HEK293 (cell line): ENCODE measurements at regions not wholly inside any gene's neighbourhood (a gene's known extent, or its start where the extent isn't known, plus 50 kb on each side); places are given as distances from the start of the nearest gene placed in this dataset.

ENCODE experiments used
- CTCF ChIA-PET: fragments of 350-600 bp; formaldehyde crosslinking; extraction: SDS; loops from one replicate; lab custom pipeline; 2021; ENCODE audit warnings: antibody characterized with exemption; lab: Yijun Ruan, JAX
- POLR2A ChIA-PET: fragments of 300-600 bp; formaldehyde crosslinking; extraction: SDS; loops from one replicate; lab custom pipeline; 2020; ENCODE audit warnings: antibody characterized with exemption, inconsistent platforms; lab: Yijun Ruan, JAX
- H3K27ac ChIP-seq: fragments of 200-500 bp; sonication (Bioruptor generic); 2 replicates; pipeline ENCODE4 v1.5.1; 2014; ENCODE audit warnings: low read depth, low read length, control low read depth, inconsistent platforms; ENCODE audit errors: extremely low read depth
- H3K36me3 ChIP-seq, 2 experiments: fragments of 200-500 bp in 1 of 2; sonication (Bioruptor generic) in 1 of 2; 1 replicate in 1 of 2; 2 replicates in 1 of 2; pipeline ENCODE4 v1.5.1; 2014 to 2017; ENCODE audit warnings: inconsistent platforms in 2 of 2, low read length in 2 of 2; ENCODE audit not compliant: control insufficient read depth in 2 of 2, insufficient read depth in 1 of 2
- H3K4me1 ChIP-seq: fragments of 200-500 bp; sonication (Bioruptor generic); 2 replicates; pipeline ENCODE4 v1.5.1; 2014; ENCODE audit warnings: mild to moderate bottlenecking, low read length, inconsistent platforms; ENCODE audit not compliant: control insufficient read depth, insufficient read depth
- H3K4me3 ChIP-seq: 2 replicates; pipeline ENCODE4 v1.5.1; 2011; ENCODE audit warnings: low read depth, mild to moderate bottlenecking, control low read depth, low read length, moderate library complexity
- H3K9me3 ChIP-seq: fragments of 200-500 bp; sonication (Bioruptor generic); 2 replicates; pipeline ENCODE4 v1.5.1; 2014; ENCODE audit warnings: low read depth, low read length, inconsistent platforms; ENCODE audit not compliant: control insufficient read depth, insufficient read depth
- KLF16 ChIP-seq: fragments of 450-650 bp; formaldehyde crosslinking; IDR thresholded peaks from 2 replicates; pipeline ENCODE4 v1.5.1; 2017; ENCODE audit warnings: missing biosample characterization, missing genetic modification characterization
- KLF7 ChIP-seq: fragments of 450-650 bp; formaldehyde crosslinking; IDR thresholded peaks from 2 replicates; pipeline ENCODE4 v1.5.1; 2016; ENCODE audit warnings: missing biosample characterization, missing genetic modification characterization, borderline replicate concordance
- MYNN ChIP-seq: fragments of 450-650 bp; formaldehyde crosslinking; IDR thresholded peaks from 2 replicates; pipeline ENCODE4 v1.5.1; 2016; ENCODE audit warnings: missing biosample characterization, missing genetic modification characterization, borderline replicate concordance
- OVOL3 ChIP-seq: fragments of 450-650 bp; formaldehyde crosslinking; IDR thresholded peaks from 2 replicates; pipeline ENCODE4 v1.5.1; 2016; ENCODE audit warnings: missing biosample characterization, missing genetic modification characterization
- REPIN1 ChIP-seq: fragments of 450-650 bp; formaldehyde crosslinking; IDR thresholded peaks from 2 replicates; pipeline ENCODE4 v1.5.1; 2017; ENCODE audit warnings: missing biosample characterization, missing genetic modification characterization, low read depth
- ZBTB48 ChIP-seq: fragments of 450-650 bp; formaldehyde crosslinking; IDR thresholded peaks from 2 replicates; pipeline ENCODE4 v1.5.1; 2016; ENCODE audit warnings: missing biosample characterization, missing genetic modification characterization
- ZNF18 ChIP-seq: fragments of 450-650 bp; formaldehyde crosslinking; IDR thresholded peaks from 2 replicates; pipeline ENCODE4 v1.5.1; 2016; ENCODE audit warnings: missing biosample characterization, missing genetic modification characterization
- ZNF23 ChIP-seq: fragments of 450-650 bp; formaldehyde crosslinking; IDR thresholded peaks from 2 replicates; pipeline ENCODE4 v1.5.1; 2016; ENCODE audit warnings: missing biosample characterization, missing genetic modification characterization, borderline replicate concordance
- ZNF423 ChIP-seq: fragments of 450-650 bp; formaldehyde crosslinking; IDR thresholded peaks from 2 replicates; pipeline ENCODE4 v1.5.1; 2016; ENCODE audit warnings: missing biosample characterization, missing genetic modification characterization
- ZNF426 ChIP-seq: fragments of 450-650 bp; formaldehyde crosslinking; IDR thresholded peaks from 2 replicates; pipeline ENCODE4 v1.5.1; 2017; ENCODE audit warnings: missing biosample characterization, missing genetic modification characterization, mild to moderate bottlenecking, inconsistent platforms, moderate library complexity
- ZNF473 ChIP-seq: fragments of 450-650 bp; formaldehyde crosslinking; IDR thresholded peaks from 2 replicates; pipeline ENCODE4 v1.5.1; 2017; ENCODE audit warnings: missing biosample characterization, missing genetic modification characterization
- ZNF521 ChIP-seq: fragments of 450-650 bp; formaldehyde crosslinking; IDR thresholded peaks from 2 replicates; pipeline ENCODE4 v1.5.1; 2017; ENCODE audit warnings: missing biosample characterization, mild to moderate bottlenecking, missing genetic modification characterization
- ZNF548 ChIP-seq: fragments of 450-650 bp; formaldehyde crosslinking; IDR thresholded peaks from 2 replicates; pipeline ENCODE4 v1.5.1; 2016; ENCODE audit warnings: missing biosample characterization, missing genetic modification characterization
- ZNF555 ChIP-seq: fragments of 450-650 bp; formaldehyde crosslinking; conservative IDR thresholded peaks from 2 replicates; pipeline ENCODE4 v1.5.1; 2017; ENCODE audit warnings: missing biosample characterization, mild to moderate bottlenecking, missing genetic modification characterization, inconsistent platforms
- ZNF558 ChIP-seq: fragments of 450-650 bp; formaldehyde crosslinking; IDR thresholded peaks from 2 replicates; pipeline ENCODE4 v1.5.1; 2016; ENCODE audit warnings: missing biosample characterization, missing genetic modification characterization
- ZNF560 ChIP-seq: fragments of 450-650 bp; formaldehyde crosslinking; IDR thresholded peaks from 2 replicates; pipeline ENCODE4 v1.5.1; 2017; ENCODE audit warnings: missing biosample characterization, missing genetic modification characterization, borderline replicate concordance
- ZNF645 ChIP-seq: fragments of 450-650 bp; formaldehyde crosslinking; IDR thresholded peaks from 2 replicates; pipeline ENCODE4; 2016; ENCODE audit warnings: missing biosample characterization, missing genetic modification characterization
- ZNF791 ChIP-seq: fragments of 450-650 bp; formaldehyde crosslinking; IDR thresholded peaks from 2 replicates; pipeline ENCODE4 v1.5.1; 2016; ENCODE audit warnings: missing biosample characterization, missing genetic modification characterization
- TF ChIP-seq, protein P1 (sequence below): fragments of 450-650 bp; formaldehyde crosslinking; IDR thresholded peaks from 2 replicates; pipeline ENCODE4 v1.5.1; 2016; ENCODE audit warnings: missing biosample characterization, missing genetic modification characterization
- TF ChIP-seq, protein P2 (sequence below): fragments of 450-650 bp; formaldehyde crosslinking; IDR thresholded peaks from 2 replicates; pipeline ENCODE4 v1.5.1; 2016; ENCODE audit warnings: missing biosample characterization, missing genetic modification characterization
- TF ChIP-seq, protein P3 (sequence below): fragments of 450-650 bp; formaldehyde crosslinking; optimal IDR thresholded peaks from 2 replicates; pipeline ENCODE3; 2016; ENCODE audit warnings: missing biosample characterization, mild to moderate bottlenecking, missing genetic modification characterization
- TF ChIP-seq, protein P4 (sequence below): fragments of 450-650 bp; formaldehyde crosslinking; IDR thresholded peaks from 2 replicates; pipeline ENCODE4 v1.5.1; 2017; ENCODE audit warnings: missing biosample characterization, missing genetic modification characterization

- Histone ChIP-seq H3K4me1 (peaks cover 9% of the 10 kb centered on the region), H3K36me3 (no peaks in the 10 kb centered on the region), H3K9me3 (no peaks in the 10 kb centered on the region), H3K27ac (no peak overlapping the region), H3K4me3 (no peak overlapping the region)
- ChIA-PET CTCF (interaction anchor here (0.8 to 2.3 kb wide), 6 partner anchors 13 to 417 kb away, joined by 3 to 10 read pairs (median 4); no protein-coding TSS in a partner anchor), POLR2A (no interaction called here)
- TF ChIP-seq, protein P1, sequence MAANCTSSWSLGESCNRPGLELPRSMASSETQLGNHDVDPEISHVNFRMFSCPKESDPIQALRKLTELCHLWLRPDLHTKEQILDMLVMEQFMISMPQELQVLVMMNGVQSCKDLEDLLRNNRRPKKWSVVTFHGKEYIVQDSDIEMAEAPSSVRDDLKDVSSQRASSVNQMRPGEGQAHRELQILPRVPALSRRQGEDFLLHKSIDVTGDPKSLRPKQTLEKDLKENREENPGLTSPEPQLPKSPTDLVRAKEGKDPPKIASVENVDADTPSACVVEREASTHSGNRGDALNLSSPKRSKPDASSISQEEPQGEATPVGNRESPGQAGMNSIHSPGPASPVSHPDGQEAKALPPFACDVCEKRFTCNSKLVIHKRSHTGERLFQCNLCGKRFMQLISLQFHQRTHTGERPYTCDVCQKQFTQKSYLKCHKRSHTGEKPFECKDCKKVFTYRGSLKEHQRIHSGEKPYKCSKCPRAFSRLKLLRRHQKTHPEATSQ: no peak
- TF ChIP-seq ZNF555 (tag by site-specific recombination) (no peak), MYNN (tag by site-specific recombination) (peak; percentile 59; the same call in 1 of the 2 replicates)
Observed at GRCh38 chr5:34500236-34500847, 155.8 kb upstream of the RAI14 start.

DNA sequence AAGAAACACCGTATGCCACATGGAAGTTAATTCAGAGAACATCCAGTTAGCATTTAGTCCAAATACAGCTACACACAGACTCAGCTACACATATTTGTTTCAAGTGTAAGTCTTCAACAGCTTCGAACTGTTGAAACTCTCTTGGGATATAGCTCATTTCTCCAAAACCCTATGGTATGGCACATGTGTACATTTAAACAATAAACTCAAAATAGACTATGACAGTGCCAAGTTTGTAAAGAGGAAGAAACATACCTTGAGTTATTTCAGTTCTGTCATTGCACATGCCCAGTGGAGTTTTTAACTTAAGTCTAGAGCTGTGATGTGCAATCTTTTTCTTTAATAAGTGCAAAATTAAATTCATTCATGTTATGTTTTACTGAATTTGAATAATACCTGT lies 155.1 kb upstream of the RAI14 start:
- TF ChIP-seq ZNF560 (tag by site-specific recombination) (no peak), ZNF645 (tag by site-specific recombination) (no peak), ZBTB48 (tag by site-specific recombination) (no peak), MYNN (tag by site-specific recombination) (no peak), ZNF18 (tag by site-specific recombination) (no peak), KLF7 (tag by site-specific recombination) (no peak), OVOL3 (tag by site-specific recombination) (no peak), KLF16 (tag by site-specific recombination) (no peak)
- TF ChIP-seq, protein P2, sequence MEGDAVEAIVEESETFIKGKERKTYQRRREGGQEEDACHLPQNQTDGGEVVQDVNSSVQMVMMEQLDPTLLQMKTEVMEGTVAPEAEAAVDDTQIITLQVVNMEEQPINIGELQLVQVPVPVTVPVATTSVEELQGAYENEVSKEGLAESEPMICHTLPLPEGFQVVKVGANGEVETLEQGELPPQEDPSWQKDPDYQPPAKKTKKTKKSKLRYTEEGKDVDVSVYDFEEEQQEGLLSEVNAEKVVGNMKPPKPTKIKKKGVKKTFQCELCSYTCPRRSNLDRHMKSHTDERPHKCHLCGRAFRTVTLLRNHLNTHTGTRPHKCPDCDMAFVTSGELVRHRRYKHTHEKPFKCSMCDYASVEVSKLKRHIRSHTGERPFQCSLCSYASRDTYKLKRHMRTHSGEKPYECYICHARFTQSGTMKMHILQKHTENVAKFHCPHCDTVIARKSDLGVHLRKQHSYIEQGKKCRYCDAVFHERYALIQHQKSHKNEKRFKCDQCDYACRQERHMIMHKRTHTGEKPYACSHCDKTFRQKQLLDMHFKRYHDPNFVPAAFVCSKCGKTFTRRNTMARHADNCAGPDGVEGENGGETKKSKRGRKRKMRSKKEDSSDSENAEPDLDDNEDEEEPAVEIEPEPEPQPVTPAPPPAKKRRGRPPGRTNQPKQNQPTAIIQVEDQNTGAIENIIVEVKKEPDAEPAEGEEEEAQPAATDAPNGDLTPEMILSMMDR (tag by site-specific recombination): no peak
- TF ChIP-seq, protein P3, sequence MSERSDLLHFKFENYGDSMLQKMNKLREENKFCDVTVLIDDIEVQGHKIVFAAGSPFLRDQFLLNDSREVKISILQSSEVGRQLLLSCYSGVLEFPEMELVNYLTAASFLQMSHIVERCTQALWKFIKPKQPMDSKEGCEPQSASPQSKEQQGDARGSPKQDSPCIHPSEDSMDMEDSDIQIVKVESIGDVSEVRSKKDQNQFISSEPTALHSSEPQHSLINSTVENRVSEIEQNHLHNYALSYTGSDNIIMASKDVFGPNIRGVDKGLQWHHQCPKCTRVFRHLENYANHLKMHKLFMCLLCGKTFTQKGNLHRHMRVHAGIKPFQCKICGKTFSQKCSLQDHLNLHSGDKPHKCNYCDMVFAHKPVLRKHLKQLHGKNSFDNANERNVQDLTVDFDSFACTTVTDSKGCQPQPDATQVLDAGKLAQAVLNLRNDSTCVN: no peak
- no peak overlapping the region for H3K27ac ChIP-seq
- no peaks in the 10 kb centered on the region for H3K9me3 ChIP-seq
- peaks cover 9% of the 10 kb centered on the region for H3K4me1 ChIP-seq
- H3K4me3 ChIP-seq: no peak overlapping the region
- ChIA-PET CTCF (interaction anchor here (0.8 to 2.3 kb wide), 6 partner anchors 13 to 416 kb away, joined by 3 to 10 read pairs (median 4); no protein-coding TSS in a partner anchor), POLR2A (no interaction called here)
- H3K36me3 ChIP-seq: no peaks in the 10 kb centered on the region

DNA sequence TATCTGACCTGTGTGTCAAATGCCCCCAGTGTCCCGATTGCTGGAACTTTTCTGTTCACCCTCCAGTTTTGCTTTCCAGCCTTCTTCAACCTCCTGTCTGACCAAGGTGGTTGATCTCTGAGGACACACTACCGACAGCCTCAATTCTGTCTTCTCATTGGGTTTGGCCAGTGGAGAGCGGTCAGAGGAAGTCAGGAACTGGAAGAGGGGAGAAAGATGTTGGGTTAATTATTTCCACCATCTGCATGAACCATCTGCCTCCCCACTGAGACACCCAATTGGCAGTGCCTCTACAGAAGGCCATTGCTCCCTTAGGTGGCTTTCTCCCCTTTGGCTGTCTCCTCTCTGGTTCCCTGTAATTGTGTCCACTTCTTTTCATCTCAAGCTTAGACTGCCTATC lies 154.3 kb upstream of the RAI14 start:
- CTCF ChIA-PET: interaction anchor here (1.8 to 2.3 kb wide), 2 partner anchors 21 to 396 kb away, joined by 5 to 10 read pairs; no protein-coding TSS in a partner anchor
- peaks cover 6% of the 10 kb centered on the region for H3K4me1 ChIP-seq
- H3K27ac ChIP-seq: no peak overlapping the region
- no peaks in the 10 kb centered on the region for H3K9me3 ChIP-seq
- no peak overlapping the region for H3K4me3 ChIP-seq
- H3K36me3 ChIP-seq: no peaks in the 10 kb centered on the region
- POLR2A ChIA-PET: no interaction called here
- no peak for TF ChIP-seq REPIN1 (tag by site-specific recombination)
- TF ChIP-seq ZNF473 (tag by site-specific recombination): no peak
- TF ChIP-seq ZNF548 (tag by site-specific recombination): no peak
- TF ChIP-seq ZNF521: no peak
- no peak for TF ChIP-seq ZNF791 (tag by site-specific recombination)
- no peak for TF ChIP-seq ZNF423 (tag by site-specific recombination)
- no peak for TF ChIP-seq ZNF23 (tag by site-specific recombination)
- TF ChIP-seq, protein P4, sequence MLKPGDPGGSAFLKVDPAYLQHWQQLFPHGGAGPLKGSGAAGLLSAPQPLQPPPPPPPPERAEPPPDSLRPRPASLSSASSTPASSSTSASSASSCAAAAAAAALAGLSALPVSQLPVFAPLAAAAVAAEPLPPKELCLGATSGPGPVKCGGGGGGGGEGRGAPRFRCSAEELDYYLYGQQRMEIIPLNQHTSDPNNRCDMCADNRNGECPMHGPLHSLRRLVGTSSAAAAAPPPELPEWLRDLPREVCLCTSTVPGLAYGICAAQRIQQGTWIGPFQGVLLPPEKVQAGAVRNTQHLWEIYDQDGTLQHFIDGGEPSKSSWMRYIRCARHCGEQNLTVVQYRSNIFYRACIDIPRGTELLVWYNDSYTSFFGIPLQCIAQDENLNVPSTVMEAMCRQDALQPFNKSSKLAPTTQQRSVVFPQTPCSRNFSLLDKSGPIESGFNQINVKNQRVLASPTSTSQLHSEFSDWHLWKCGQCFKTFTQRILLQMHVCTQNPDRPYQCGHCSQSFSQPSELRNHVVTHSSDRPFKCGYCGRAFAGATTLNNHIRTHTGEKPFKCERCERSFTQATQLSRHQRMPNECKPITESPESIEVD: no peak
- TF ChIP-seq ZNF426: no peak
- no peak for TF ChIP-seq ZNF558 (tag by site-specific recombination)
